ENCODE measurements at regions not wholly inside any gene's neighbourhood (a gene's known extent, or its start where the extent isn't known, plus 50 kb on each side); places are given as distances from the start of the nearest gene placed in this dataset.

DNA sequence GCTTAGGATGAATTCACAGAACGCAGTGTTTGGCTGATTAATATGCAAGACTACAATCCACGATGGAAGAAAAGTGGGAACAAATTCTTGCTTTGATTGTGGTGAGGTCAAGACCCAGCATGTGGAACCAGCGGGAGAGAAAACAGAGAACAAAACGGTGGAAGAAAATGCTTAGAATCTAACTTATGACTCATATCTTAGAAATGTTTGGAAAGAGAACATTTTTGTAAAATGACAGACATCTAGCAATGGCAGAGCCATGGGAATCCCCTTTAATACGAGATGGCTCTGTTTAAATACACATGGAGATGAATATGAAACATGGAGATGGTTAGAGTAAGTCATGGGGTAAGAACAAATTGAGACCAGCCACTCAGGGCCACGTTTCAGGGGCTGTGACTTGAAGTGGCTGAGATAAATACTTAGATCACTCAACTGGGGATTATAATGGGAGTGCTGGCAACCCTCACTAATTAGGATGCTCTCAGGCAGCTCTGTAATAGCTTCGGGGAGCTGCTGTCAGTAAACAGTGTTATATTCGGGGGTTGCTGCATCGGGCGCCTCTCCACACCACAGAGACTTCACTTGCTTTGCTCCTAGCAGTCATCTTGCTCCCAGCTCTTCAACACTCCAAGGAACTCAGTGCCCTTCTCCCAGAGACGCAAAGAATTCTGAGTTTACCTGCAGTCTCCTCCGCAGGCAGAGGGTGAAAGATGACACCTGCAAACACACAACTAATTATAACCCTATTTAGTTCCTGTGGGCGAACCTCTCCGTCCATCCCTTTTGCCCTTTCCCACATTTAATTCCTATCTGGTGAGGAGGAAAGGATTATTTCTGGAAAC is 68.0 kb upstream of the ONECUT1 start:
- TF ChIP-seq POLR2A (IDR thresholded peaks at IDR 0.05), result no peak
- TF ChIP-seq, protein P1, sequence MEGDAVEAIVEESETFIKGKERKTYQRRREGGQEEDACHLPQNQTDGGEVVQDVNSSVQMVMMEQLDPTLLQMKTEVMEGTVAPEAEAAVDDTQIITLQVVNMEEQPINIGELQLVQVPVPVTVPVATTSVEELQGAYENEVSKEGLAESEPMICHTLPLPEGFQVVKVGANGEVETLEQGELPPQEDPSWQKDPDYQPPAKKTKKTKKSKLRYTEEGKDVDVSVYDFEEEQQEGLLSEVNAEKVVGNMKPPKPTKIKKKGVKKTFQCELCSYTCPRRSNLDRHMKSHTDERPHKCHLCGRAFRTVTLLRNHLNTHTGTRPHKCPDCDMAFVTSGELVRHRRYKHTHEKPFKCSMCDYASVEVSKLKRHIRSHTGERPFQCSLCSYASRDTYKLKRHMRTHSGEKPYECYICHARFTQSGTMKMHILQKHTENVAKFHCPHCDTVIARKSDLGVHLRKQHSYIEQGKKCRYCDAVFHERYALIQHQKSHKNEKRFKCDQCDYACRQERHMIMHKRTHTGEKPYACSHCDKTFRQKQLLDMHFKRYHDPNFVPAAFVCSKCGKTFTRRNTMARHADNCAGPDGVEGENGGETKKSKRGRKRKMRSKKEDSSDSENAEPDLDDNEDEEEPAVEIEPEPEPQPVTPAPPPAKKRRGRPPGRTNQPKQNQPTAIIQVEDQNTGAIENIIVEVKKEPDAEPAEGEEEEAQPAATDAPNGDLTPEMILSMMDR (IDR thresholded peaks at IDR 0.05), result no peak
